ENCODE measurements at regions not wholly inside any gene's neighbourhood (a gene's known extent, or its start where the extent isn't known, plus 50 kb on each side); places are given as distances from the start of the nearest gene placed in this dataset.

DNA sequence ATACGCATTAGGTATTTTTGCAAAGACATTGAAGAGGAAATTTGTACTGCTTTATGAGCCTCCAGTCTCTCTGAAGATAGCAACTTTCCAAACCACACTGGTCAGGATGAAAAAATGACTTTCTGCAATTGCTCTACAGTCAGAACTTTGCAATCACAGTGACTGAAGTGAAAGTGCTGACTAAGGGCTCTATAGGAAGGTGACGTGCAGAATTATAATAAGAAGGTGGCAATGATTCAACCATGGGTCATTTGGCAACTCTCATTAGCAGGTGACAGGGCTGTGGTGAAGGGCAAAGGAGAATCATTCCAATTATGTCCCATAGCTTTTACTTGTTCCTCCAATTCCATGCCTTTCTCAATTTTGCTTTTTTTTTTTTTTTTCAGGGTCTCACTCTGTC is 311.0 kb downstream of the ANKRD30A start:
- TF ChIP-seq, protein P1, sequence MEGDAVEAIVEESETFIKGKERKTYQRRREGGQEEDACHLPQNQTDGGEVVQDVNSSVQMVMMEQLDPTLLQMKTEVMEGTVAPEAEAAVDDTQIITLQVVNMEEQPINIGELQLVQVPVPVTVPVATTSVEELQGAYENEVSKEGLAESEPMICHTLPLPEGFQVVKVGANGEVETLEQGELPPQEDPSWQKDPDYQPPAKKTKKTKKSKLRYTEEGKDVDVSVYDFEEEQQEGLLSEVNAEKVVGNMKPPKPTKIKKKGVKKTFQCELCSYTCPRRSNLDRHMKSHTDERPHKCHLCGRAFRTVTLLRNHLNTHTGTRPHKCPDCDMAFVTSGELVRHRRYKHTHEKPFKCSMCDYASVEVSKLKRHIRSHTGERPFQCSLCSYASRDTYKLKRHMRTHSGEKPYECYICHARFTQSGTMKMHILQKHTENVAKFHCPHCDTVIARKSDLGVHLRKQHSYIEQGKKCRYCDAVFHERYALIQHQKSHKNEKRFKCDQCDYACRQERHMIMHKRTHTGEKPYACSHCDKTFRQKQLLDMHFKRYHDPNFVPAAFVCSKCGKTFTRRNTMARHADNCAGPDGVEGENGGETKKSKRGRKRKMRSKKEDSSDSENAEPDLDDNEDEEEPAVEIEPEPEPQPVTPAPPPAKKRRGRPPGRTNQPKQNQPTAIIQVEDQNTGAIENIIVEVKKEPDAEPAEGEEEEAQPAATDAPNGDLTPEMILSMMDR (optimal IDR thresholded peaks at IDR 0.05 in 1 of 3, IDR thresholded peaks at IDR 0.05 in 1 of 3, conservative IDR thresholded peaks at IDR 0.05 in 1 of 3; ENCODE audit: extremely low read depth in 1 of 3, insufficient read depth in 2 of 3, low read length in 3 of 3) = no peak
- no peak for TF ChIP-seq EZH2 (IDR thresholded peaks at IDR 0.05; ENCODE audit: low read length)
